CD4-positive, alpha-beta T cell (primary cell): ENCODE measurements at regions not wholly inside any gene's neighbourhood (a gene's known extent, or its start where the extent isn't known, plus 50 kb on each side); places are given as distances from the start of the nearest gene placed in this dataset.

Experiments
- ATAC-seq: fragments of 200-7000 bp; cut with Tn5 transposase; one replicate; pipeline ENCODE4 v1.10.0; 2022; ENCODE audit warnings: mild to moderate bottlenecking; ENCODE audit not compliant: poor library complexity
- CTCF ChIA-PET: fragments of 350-600 bp; sonication (Branson Sonifier 250); formaldehyde crosslinking; loops from one replicate; lab custom pipeline; 2021; ENCODE audit warnings: antibody characterized with exemption, inconsistent platforms; lab: Charles Lee
- POLR2A ChIA-PET: fragments of 350-600 bp; sonication (Branson Sonifier 250); formaldehyde crosslinking; loops from one replicate; lab custom pipeline; 2021; ENCODE audit warnings: antibody characterized with exemption, inconsistent platforms; lab: Charles Lee
- DNase-seq, 14 experiments: peaks; one replicate each; pipeline ENCODE4 v3.0.0-alpha.2; 2013 to 2020; ENCODE audit warnings: mixed read lengths in 2 of 14
- H3K27ac ChIP-seq, 2 donors: one replicate each; pipeline versions ENCODE4 v1.5.1 to v1.7.0; 2013; ENCODE audit warnings: low read length in 2 of 2, low read depth in 1 of 2, mild to moderate bottlenecking in 1 of 2
- H3K27me3 ChIP-seq, 2 experiments: 1 replicate in 1 of 2; 2 replicates in 1 of 2; pipeline versions ENCODE4 v1.6.1 to v1.7.0; 2013; ENCODE audit warnings: low read length in 2 of 2, control low read depth in 1 of 2, mild to moderate bottlenecking in 1 of 2, moderate library complexity in 1 of 2; ENCODE audit not compliant: insufficient read depth in 2 of 2, control insufficient read depth in 1 of 2
- H3K36me3 ChIP-seq: one replicate; pipeline ENCODE4 v1.6.1; 2013; ENCODE audit warnings: low read length, control low read depth; ENCODE audit not compliant: insufficient read depth
- H3K4me1 ChIP-seq: one replicate; pipeline ENCODE4 v1.6.1; 2013; ENCODE audit warnings: low read length, control low read depth; ENCODE audit not compliant: insufficient read depth
- H3K4me3 ChIP-seq: one replicate; pipeline ENCODE4 v1.5.1; 2013; ENCODE audit warnings: mild to moderate bottlenecking, low read length, moderate library complexity
- H3K9me3 ChIP-seq, 2 experiments: 1 replicate in 1 of 2; 2 replicates in 1 of 2; pipeline versions ENCODE4 v1.6.1 to v1.7.0; 2013; ENCODE audit warnings: low read length in 2 of 2, mild to moderate bottlenecking in 2 of 2, control low read depth in 1 of 2, moderate library complexity in 1 of 2; ENCODE audit not compliant: control insufficient read depth in 1 of 2, insufficient read depth in 1 of 2
- H3K27ac Mint-ChIP-seq: one replicate; pipeline ENCODE4 v1.8.0; 2020; ENCODE audit warnings: mixed read lengths
- H3K27me3 Mint-ChIP-seq: one replicate; pipeline ENCODE4 v1.8.0; 2021; ENCODE audit warnings: mixed read lengths
- H3K36me3 Mint-ChIP-seq: one replicate; pipeline ENCODE4 v1.8.0; 2021; ENCODE audit warnings: low read depth, mixed read lengths
- H3K4me1 Mint-ChIP-seq: one replicate; pipeline ENCODE4 v1.8.0; 2021; ENCODE audit warnings: low read depth, mixed read lengths
- H3K4me3 Mint-ChIP-seq: one replicate; pipeline ENCODE4 v1.8.0; 2020; ENCODE audit warnings: mild to moderate bottlenecking, mixed read lengths
- H3K9me3 Mint-ChIP-seq: one replicate; pipeline ENCODE4 v1.8.0; 2020; ENCODE audit warnings: mixed read lengths
- CTCF ChIP-seq: fragments of 200-600 bp; IDR thresholded peaks from one replicate; pipeline ENCODE4 v1.8.0; 2022; ENCODE audit warnings: antibody characterized with exemption, mild to moderate bottlenecking
- intact Hi-C, 2 experiments: fragments of 100-400 bp; cut with DNase I in 1 of 2; cut with micrococcal nuclease in 1 of 2; formaldehyde crosslinking; loops; one replicate each; pipeline versions ENCODE4 v1.15.1 to v1.9.0; 2023 to 2025; cut with DNase I, micrococcal nuclease

- ChIA-PET CTCF (no interaction called here), POLR2A (no interaction called here)
- H3K27me3 Mint-ChIP-seq, result peaks cover 2% of the 10 kb centered on the region
- Histone ChIP-seq H3K4me3 (no peak overlapping the region), H3K4me1 (peaks cover 2% of the 10 kb centered on the region), H3K36me3 (no peaks in the 10 kb centered on the region), H3K27ac (no peak overlapping the region), H3K27me3 (peaks cover 0 to 1% of the 10 kb centered on the region in 2 experiments), H3K9me3 (peaks cover 0 to 8% of the 10 kb centered on the region in 2 experiments)
- intact Hi-C loops, result no loop called here
- no peaks in the 10 kb centered on the region for H3K36me3 Mint-ChIP-seq
- TF ChIP-seq CTCF, result no peak
- ATAC-seq (no peak), DNase-seq (no peak)
- no peaks in the 10 kb centered on the region for H3K4me1 Mint-ChIP-seq
- H3K27ac Mint-ChIP-seq, result no peak overlapping the region
- peaks cover 2% of the 10 kb centered on the region for H3K9me3 Mint-ChIP-seq
- H3K4me3 Mint-ChIP-seq, result no peak overlapping the region
These were observed 332.4 kb upstream of the NRP1 start for GRCh38 chr10:33666686-33667480.

- Mint-ChIP-seq H3K27me3 (peaks cover 9% of the 10 kb centered on the region), H3K9me3 (peaks cover 2% of the 10 kb centered on the region), H3K36me3 (no peaks in the 10 kb centered on the region), H3K4me3 (no peak overlapping the region), H3K27ac (no peak overlapping the region), H3K4me1 (no peaks in the 10 kb centered on the region)
- ATAC-seq (no peak), DNase-seq (no peak)
- H3K4me1 ChIP-seq, result peaks cover 6% of the 10 kb centered on the region
- H3K27me3 ChIP-seq, result peaks cover 0 to 5% of the 10 kb centered on the region in 2 experiments
- H3K36me3 ChIP-seq, result no peaks in the 10 kb centered on the region
- H3K4me3 ChIP-seq, result no peak overlapping the region
- ChIA-PET POLR2A (no interaction called here), CTCF (no interaction called here)
- no peak for TF ChIP-seq CTCF
- intact Hi-C loops, result no loop called here
- H3K27ac ChIP-seq, result no peak overlapping the region
- peaks cover 0 to 8% of the 10 kb centered on the region in 2 experiments for H3K9me3 ChIP-seq
These were observed 331.0 kb upstream of the NRP1 start for GRCh38 chr10:33665501-33665900.

GRCh38 chr10:33664070-33664469 lies 329.6 kb upstream of the NRP1 start:
- H3K27ac Mint-ChIP-seq, result no peak overlapping the region
- Histone ChIP-seq H3K36me3 (no peaks in the 10 kb centered on the region), H3K4me1 (peaks cover 6% of the 10 kb centered on the region), H3K27me3 (peaks cover 0 to 5% of the 10 kb centered on the region in 2 experiments), H3K4me3 (no peak overlapping the region), H3K9me3 (peaks cover 0 to 8% of the 10 kb centered on the region in 2 experiments), H3K27ac (no peak overlapping the region)
- peaks cover 9% of the 10 kb centered on the region for H3K27me3 Mint-ChIP-seq
- CTCF ChIA-PET, result no interaction called here
- ATAC-seq (no peak), DNase-seq (no peak)
- intact Hi-C loops, result no loop called here
- H3K4me1 Mint-ChIP-seq, result no peaks in the 10 kb centered on the region
- H3K9me3 Mint-ChIP-seq, result peaks cover 2% of the 10 kb centered on the region
- no peaks in the 10 kb centered on the region for H3K36me3 Mint-ChIP-seq
- H3K4me3 Mint-ChIP-seq, result no peak overlapping the region
- POLR2A ChIA-PET, result no interaction called here
- TF ChIP-seq CTCF, result no peak
